Calu3 (cell line): ENCODE measurements at regions not wholly inside any gene's neighbourhood (a gene's known extent, or its start where the extent isn't known, plus 50 kb on each side); places are given as distances from the start of the nearest gene placed in this dataset.

Source experiments
- BruUV-seq: library from RNA; stranded (reverse); fragments of 400-500 nt; replicated peaks from 2 replicates; lab custom pipeline; 2021; lab: Mats Ljungman, UMichigan
- CTCF ChIA-PET: fragments of 300-600 bp; sonication (Branson Sonifier 250); formaldehyde crosslinking; loops from one replicate; lab custom pipeline; 2022; ENCODE audit warnings: antibody characterized with exemption; lab: Charles Lee
- DNase-seq: peaks from one replicate; pipeline ENCODE4 v3.0.0; 2022
- H3K27ac Mint-ChIP-seq: one replicate; pipeline ENCODE4 v1.8.0; 2022; ENCODE audit warnings: mixed read lengths; ENCODE audit not compliant: unreplicated experiment
- H3K27me3 Mint-ChIP-seq: one replicate; pipeline ENCODE4 v1.8.0; 2022; ENCODE audit warnings: mixed read lengths; ENCODE audit not compliant: unreplicated experiment
- H3K36me3 Mint-ChIP-seq: one replicate; pipeline ENCODE4 v1.8.0; 2022; ENCODE audit warnings: mild to moderate bottlenecking, moderate library complexity, mixed read lengths; ENCODE audit not compliant: insufficient read depth, unreplicated experiment
- H3K4me1 Mint-ChIP-seq: one replicate; pipeline ENCODE4 v1.8.0; 2022; ENCODE audit warnings: mild to moderate bottlenecking, low read depth, mixed read lengths; ENCODE audit not compliant: unreplicated experiment
- H3K4me3 Mint-ChIP-seq: one replicate; pipeline ENCODE4 v1.8.0; 2022; ENCODE audit warnings: mild to moderate bottlenecking, low read depth, moderate library complexity, mixed read lengths; ENCODE audit not compliant: unreplicated experiment
- H3K9me3 Mint-ChIP-seq: one replicate; pipeline ENCODE4 v1.8.0; 2022; ENCODE audit warnings: low read depth, mixed read lengths; ENCODE audit not compliant: unreplicated experiment
- intact Hi-C: fragments of 100-400 bp; cut with micrococcal nuclease; formaldehyde crosslinking; loops from one replicate; pipeline ENCODE4 v1.10.0; 2022; ENCODE audit not compliant: unreplicated experiment
- TF ChIP-seq, protein P1 (sequence below): fragments of 200-600 bp; IDR thresholded peaks from one replicate; pipeline ENCODE4 v1.8.0; 2022; ENCODE audit warnings: antibody characterized with exemption; ENCODE audit not compliant: unreplicated experiment

DNA sequence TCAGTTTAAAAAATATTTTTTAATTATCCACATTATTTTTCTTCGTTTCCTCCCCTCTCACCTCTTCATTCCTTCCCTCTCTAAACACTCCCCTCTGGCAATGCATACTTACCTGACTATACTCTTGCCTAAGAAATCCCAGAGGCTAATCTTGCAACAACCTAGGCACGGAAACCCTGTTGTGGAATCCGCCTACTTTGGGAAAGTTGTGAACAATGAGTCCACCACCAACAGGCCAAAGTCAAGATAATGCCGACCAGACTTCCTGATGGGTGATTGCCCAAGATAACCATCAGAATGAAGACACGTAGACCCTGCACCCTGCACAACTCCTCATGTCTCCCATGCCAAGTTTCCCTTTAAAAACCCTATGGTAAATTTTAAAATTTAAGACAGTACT is 521.5 kb downstream of the KIF20B start:
- peaks cover 12% of the 10 kb centered on the region for H3K4me1 Mint-ChIP-seq
- TF ChIP-seq, protein P1, sequence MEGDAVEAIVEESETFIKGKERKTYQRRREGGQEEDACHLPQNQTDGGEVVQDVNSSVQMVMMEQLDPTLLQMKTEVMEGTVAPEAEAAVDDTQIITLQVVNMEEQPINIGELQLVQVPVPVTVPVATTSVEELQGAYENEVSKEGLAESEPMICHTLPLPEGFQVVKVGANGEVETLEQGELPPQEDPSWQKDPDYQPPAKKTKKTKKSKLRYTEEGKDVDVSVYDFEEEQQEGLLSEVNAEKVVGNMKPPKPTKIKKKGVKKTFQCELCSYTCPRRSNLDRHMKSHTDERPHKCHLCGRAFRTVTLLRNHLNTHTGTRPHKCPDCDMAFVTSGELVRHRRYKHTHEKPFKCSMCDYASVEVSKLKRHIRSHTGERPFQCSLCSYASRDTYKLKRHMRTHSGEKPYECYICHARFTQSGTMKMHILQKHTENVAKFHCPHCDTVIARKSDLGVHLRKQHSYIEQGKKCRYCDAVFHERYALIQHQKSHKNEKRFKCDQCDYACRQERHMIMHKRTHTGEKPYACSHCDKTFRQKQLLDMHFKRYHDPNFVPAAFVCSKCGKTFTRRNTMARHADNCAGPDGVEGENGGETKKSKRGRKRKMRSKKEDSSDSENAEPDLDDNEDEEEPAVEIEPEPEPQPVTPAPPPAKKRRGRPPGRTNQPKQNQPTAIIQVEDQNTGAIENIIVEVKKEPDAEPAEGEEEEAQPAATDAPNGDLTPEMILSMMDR, result no peak
- no peak overlapping the region for H3K27ac Mint-ChIP-seq
- CTCF ChIA-PET, result no interaction called here
- no peaks in the 10 kb centered on the region for H3K9me3 Mint-ChIP-seq
- DNase-seq, result no peak
- H3K36me3 Mint-ChIP-seq, result peaks cover 4% of the 10 kb centered on the region
- intact Hi-C loops, result no loop called here
- no peak overlapping the region for H3K4me3 Mint-ChIP-seq
- BruUV-seq, result no TSS peak
- H3K27me3 Mint-ChIP-seq, result peaks cover 8% of the 10 kb centered on the region

DNA sequence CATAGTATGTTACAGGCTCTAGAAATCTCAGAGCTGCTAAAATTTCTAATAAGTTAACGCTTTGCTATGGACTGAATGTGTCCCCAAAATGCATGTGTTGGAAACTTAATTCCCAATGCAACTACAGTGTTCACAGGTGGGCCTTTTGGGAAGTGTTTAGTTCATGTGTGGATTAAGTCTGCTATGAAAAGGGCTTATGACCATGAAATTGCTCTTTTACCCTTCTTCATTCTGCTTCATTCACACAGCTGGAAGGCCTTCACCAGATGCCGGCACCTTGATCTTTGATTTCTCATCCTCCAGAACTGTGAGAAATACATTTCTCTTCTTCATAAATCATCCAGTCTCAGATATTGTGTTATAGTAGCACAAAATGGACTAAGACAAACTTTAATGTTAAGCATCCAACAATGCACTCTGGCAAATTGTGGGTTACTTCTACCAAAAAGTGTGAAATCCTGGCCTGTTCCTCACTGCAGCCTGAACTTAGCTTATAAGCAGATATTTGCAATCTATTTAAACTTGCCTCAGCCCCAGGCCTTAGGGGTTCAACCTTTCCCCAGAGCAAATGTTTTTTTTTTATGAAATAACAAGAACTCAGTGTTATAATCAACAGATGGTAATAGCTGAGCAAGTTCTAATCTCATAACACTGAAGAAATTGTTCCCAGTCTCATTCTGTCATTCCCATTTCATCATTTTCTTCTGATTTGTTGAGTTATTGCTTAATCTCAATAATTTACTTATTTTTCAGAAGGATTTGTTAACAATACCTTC is 523.6 kb downstream of the KIF20B start:
- intact Hi-C loops, result no loop called here
- no TSS peak for BruUV-seq
- no peak overlapping the region for H3K27ac Mint-ChIP-seq
- no peak overlapping the region for H3K4me3 Mint-ChIP-seq
- CTCF ChIA-PET, result no interaction called here
- no peak for DNase-seq
- peaks cover 4% of the 10 kb centered on the region for H3K36me3 Mint-ChIP-seq
- no peaks in the 10 kb centered on the region for H3K27me3 Mint-ChIP-seq
- peaks cover 12% of the 10 kb centered on the region for H3K4me1 Mint-ChIP-seq
- TF ChIP-seq, protein P1, result no peak
- H3K9me3 Mint-ChIP-seq, result no peaks in the 10 kb centered on the region

DNA sequence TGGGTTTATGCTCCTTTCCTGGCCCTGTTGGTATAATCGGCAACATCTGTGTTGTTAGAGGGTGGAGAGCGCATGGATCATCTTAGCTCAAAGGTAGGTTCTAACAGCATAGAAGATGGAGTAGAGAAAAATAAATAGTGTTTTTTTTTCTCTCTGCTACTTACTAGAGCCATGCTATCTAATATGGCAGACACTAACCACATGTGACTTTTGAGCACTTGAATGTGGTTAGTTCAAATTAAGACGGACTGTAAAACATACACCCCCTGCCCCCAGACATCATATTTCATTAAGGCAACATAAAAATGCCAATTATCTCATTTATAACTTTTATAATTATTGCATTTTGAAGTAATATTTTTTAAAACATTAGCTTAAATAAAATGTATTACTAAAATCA is 525.1 kb downstream of the KIF20B start:
- H3K27ac Mint-ChIP-seq, result no peak overlapping the region
- peaks cover 12% of the 10 kb centered on the region for H3K4me1 Mint-ChIP-seq
- peaks cover 4% of the 10 kb centered on the region for H3K36me3 Mint-ChIP-seq
- H3K9me3 Mint-ChIP-seq, result no peaks in the 10 kb centered on the region
- no peak overlapping the region for H3K4me3 Mint-ChIP-seq
- intact Hi-C loops, result no loop called here
- TF ChIP-seq, protein P1, result no peak
- no peak for DNase-seq
- CTCF ChIA-PET, result no interaction called here
- BruUV-seq, result no TSS peak
- no peaks in the 10 kb centered on the region for H3K27me3 Mint-ChIP-seq

DNA sequence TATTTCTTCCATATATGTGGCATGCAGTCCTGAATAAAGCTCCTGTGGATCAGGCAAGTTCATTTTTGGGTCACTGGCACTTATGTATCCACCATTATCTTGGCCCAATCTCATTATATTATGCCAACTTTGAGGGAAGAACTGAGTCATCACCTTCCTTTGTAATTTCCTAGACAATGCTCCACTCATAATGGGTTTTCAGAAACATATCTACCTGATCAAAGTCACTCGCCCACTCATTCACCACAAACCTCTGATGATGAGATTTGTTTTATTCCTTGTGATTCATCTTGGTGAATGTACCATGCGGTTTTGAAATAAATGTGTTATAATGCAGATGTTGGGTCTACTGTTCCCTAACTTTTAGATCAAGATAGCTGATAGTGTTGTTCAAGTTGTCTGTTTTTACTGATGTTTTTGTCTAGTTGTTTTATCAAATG is 525.8 kb downstream of the KIF20B start:
- peak; percentile 3 for DNase-seq
- CTCF ChIA-PET, result interaction anchor here (0.8 kb wide), 1 partner anchor 92 kb away, joined by 3 read pairs; no protein-coding TSS in a partner anchor
- no peak overlapping the region for H3K4me3 Mint-ChIP-seq
- peaks cover 2% of the 10 kb centered on the region for H3K9me3 Mint-ChIP-seq
- H3K27me3 Mint-ChIP-seq, result no peaks in the 10 kb centered on the region
- intact Hi-C loops, result no loop called here
- TF ChIP-seq, protein P1, result no peak
- H3K27ac Mint-ChIP-seq, result no peak overlapping the region
- BruUV-seq, result no TSS peak
- H3K4me1 Mint-ChIP-seq, result peaks cover 10% of the 10 kb centered on the region
- H3K36me3 Mint-ChIP-seq, result peaks cover 4% of the 10 kb centered on the region
